ENCODE measurements at regions not wholly inside any gene's neighbourhood (a gene's known extent, or its start where the extent isn't known, plus 50 kb on each side); places are given as distances from the start of the nearest gene placed in this dataset.
"Not testable (repeated sequence)": the region's sequence is repeated elsewhere in the genome, so short reads cannot be mapped to it uniquely, and the experiment has no call there.

- intact Hi-C loops (cut with DNase I), result no loop called here
- no peak for ATAC-seq
- DNase-seq (ENCODE audit: missing footprints), result no peak
Measured at GRCh38 chr13:84831666-84832657, 949.7 kb upstream of the SLITRK1 start.

DNA sequence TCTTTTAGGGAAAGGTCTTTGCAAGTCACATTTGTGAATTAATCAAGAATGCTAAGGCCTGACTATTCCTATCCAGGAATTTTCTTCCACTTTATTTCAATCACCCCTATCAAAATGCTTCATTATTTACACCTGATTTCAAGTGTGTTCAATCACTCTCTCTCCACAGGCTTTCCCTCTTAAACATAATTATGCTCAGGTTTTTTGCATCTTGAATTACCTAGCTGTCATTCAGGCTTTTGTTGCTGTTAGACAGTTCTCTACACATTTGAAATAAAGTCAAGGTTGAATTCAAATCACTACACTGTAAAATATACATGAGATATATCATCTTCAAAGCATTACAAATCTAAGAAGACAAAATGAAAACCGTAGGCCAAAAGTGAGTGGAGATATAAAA lies 941.3 kb upstream of the SLITRK1 start:
- ATAC-seq (no peak), DNase-seq (ENCODE audit: missing footprints) (no peak)
- intact Hi-C loops (cut with DNase I), result no loop called here

DNA sequence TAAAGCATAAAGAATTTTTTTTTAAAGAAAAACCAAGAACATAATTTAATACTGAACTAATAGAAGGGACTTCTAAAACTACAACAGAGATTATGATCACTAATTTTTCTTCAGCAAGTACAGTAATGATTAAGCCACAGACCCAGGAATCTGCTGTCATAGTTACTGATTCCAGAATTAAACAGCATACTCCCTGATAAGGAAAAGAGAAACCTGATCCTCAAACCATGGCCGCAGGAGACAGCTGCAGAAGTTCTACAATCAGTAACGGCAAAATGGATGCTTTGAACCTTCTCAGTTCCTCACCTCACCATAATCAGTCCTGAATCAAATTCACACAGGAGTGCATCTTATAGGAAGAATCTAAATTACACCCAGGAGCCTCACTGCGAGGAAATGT lies 939.0 kb upstream of the SLITRK1 start:
- DNase-seq (ENCODE audit: missing footprints) (no peak), ATAC-seq (no peak)

GRCh38 chr13:84816567-84817105 lies 934.4 kb upstream of the SLITRK1 start:
- intact Hi-C loops (cut with DNase I), result no loop called here
- DNase-seq (ENCODE audit: missing footprints), result no peak
- no peak for ATAC-seq

More for the DNA sequence above, 939.0 kb upstream of the SLITRK1 start:
- intact Hi-C loops (cut with DNase I), result no loop called here

DNA sequence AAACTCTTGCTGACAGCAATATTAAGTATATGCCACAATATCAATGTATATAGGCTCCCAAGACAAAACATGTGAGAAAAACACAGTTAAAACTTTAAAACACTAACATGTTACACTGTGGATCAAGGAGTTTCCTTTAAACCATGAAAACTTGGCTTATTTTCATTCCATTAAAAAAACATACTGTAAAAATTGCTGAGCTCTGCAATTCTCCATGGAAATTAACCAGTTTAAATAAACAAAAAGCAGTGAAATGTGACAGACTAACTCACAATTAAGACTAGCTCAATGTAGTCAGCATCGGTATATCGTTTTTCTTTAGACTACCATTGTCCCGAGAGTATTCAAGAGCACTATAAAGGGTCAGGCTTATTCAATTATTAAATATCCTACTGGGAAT lies 930.5 kb upstream of the SLITRK1 start:
- intact Hi-C loops (cut with DNase I), result no loop called here
- ATAC-seq (no peak), DNase-seq (ENCODE audit: missing footprints) (no peak)

GRCh38 chr13:84812078-84812477 lies 929.8 kb upstream of the SLITRK1 start:
- DNase-seq (ENCODE audit: missing footprints) (no peak), ATAC-seq (no peak)
- intact Hi-C loops (cut with DNase I), result no loop called here

- no peak for DNase-seq (ENCODE audit: missing footprints)
Measured at GRCh38 chr13:84810781-84811180, 928.5 kb upstream of the SLITRK1 start.

DNA sequence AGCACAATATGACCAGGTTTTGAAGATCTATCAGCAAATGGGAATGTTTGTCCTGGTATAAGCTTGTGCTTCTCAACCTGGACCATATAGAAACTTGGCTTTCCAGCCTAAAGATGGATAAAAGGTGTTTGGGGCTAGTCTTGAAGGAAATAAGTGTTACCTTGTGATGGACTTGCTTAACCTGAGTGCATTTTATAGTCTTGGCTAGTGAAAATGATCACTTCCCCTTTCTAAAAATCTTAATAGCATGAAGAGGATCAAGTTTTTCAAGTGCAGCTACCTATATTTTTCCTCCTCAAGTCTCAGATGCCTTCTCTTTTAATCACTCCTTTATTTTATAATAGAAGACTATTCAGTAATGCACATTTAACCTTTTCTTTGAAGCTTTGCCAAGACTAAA lies 919.8 kb upstream of the SLITRK1 start:
- DNase-seq (ENCODE audit: missing footprints) (no peak), ATAC-seq (no peak)

More at GRCh38 chr13:84810781-84811180, 928.5 kb upstream of the SLITRK1 start:
- no peak for ATAC-seq
- intact Hi-C loops (cut with DNase I), result no loop called here

DNA sequence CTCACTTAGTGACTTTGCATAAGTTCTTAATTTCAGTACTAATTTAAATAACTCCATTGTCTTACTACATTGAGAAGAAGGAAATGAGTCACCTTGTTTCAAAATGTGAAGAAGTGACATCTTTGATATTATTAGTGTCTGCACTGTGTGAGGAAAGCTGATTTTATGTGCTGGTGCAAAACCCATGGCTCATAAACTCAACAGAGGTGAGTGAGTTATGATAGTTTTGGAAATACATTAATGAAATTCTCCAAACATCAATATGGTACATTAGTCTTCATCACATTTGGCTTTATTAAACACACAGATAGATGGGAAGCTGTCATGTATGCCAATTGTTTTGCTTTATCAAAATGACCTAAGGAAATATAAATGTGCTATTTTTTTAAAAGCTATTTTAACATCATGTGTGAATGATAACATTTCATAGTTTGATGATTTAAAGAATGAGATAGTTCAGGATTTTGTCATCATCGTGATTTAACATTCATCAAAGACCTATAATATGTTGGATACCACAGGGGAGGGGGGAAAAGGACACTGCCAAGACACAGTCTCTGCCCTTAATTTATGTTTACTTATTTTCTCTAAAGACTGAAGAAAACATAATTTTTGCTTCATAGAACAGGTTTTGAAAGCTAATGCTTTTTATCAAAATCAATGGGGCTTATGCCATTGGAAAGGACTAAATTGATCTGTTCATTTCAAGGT lies 902.3 kb upstream of the SLITRK1 start:
- intact Hi-C loops (cut with DNase I), result no loop called here
- ATAC-seq (no peak), DNase-seq (ENCODE audit: missing footprints) (no peak)

More for the DNA sequence above, 919.8 kb upstream of the SLITRK1 start:
- intact Hi-C loops (cut with DNase I), result no loop called here

DNA sequence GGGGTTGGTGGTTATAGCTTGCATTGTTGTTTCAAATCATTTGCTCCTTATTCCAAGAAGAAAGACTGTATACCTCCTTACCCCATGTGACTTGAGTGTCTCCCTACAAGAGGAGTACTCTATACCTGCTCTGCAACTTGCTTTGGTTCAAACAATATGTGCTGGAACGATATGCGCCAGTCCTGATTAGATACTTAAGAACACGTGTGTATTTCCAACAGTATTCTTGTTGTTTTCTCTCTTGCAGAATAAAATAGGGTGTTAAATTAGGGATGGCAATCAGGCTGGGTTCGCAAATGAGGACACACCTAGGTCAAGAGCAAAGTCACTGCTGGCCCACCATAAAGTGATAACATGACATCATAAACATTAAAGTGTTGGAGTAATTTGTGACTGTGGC lies 895.0 kb upstream of the SLITRK1 start:
- no peak for DNase-seq (ENCODE audit: missing footprints)
- ATAC-seq, result no peak

DNA sequence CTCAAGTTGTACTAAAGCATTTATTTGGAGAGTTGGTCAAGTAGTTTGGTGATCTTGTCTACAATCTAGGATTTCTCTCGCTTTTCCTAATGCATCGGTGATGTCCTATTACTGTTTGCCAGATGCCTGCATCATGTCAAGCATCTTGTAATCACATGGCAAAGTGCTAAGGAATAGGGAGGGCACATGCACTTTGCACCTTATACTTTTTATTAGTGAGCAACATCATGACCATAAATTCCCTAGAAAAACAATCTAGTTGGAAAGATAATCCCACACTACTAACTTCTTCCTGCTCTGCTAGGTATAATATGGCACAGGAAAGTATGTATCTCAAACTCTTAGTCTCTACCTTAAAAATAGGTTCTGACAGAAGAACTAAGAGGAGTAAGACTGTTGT lies 894.3 kb upstream of the SLITRK1 start:
- DNase-seq (ENCODE audit: missing footprints), result no peak
- intact Hi-C loops (cut with DNase I), result no loop called here
- ATAC-seq, result no peak

More for the DNA sequence above, 895.0 kb upstream of the SLITRK1 start:
- intact Hi-C loops (cut with DNase I), result no loop called here

- DNase-seq (ENCODE audit: missing footprints); ATAC-seq: not testable (repeated sequence)
Measured at GRCh38 chr13:84775920-84776319, 893.6 kb upstream of the SLITRK1 start.

DNA sequence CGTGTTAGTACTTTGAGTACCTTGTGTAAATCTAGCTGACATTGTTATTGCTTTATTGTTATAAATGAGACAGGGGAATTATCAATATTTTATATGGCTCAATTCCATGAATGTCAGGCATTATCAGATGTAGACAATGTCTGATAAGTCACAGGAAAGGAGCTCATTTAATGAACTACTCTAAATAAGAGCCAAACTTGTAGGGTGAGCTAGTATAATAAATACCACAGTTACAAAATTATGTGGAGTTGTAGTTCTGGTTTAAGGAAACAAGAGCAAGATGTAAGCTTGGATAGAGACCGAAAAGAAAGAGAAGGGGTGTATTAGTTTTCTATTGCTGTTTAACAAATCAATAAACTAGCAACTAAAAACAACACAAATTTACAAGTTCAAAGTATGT lies 891.8 kb upstream of the SLITRK1 start:
- ATAC-seq (no peak), DNase-seq (ENCODE audit: missing footprints) (no peak)
- intact Hi-C loops (cut with DNase I), result no loop called here

More at GRCh38 chr13:84775920-84776319, 893.6 kb upstream of the SLITRK1 start:
- intact Hi-C loops (cut with DNase I), result not testable (repeated sequence)

GRCh38 chr13:84760956-84761355 lies 878.7 kb upstream of the SLITRK1 start:
- ATAC-seq, result no peak
- DNase-seq (ENCODE audit: missing footprints), result no peak
- intact Hi-C loops (cut with DNase I), result no loop called here

DNA sequence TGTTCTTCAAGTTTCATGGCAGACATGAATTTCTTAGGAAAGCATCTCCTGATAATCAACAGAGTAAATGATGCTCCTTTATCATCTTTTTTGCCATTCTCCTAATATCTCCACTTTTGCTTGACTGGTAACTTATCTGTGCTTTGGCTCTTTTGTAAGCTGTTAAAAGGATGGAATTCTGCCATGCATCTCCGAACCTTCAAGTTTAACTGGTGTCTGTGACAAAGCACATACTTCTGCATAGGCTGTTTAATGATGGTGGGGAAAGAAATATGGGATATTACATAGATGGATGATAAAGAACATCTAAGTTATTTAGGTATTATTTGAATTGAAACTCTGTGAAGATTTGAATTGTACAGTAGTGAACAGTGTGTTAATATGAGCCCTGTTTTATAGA lies 866.9 kb upstream of the SLITRK1 start:
- no peak for DNase-seq (ENCODE audit: missing footprints)
- intact Hi-C loops (cut with DNase I), result no loop called here
- no peak for ATAC-seq

DNA sequence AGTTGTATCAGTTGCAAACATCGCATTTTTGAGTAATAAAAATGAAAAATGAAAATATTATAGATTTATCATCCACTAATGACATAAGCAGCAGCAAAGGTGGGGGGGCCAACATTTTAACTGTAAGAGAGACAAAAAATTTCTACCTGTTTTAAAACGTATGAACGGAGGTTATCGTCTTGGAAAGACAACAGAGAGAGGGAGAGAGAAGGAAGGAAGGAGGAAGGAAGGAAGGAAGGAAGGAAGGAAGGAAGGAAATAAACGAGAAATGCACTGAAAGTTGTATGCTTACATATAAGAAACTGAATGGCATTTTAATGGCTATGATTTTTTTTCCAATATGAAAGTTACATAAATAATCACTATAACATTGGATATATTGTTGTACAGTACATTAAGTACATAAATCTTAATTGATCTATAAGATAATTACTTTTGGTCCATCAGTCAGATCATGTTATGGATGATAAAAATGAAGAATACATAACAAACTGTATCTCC lies 862.8 kb upstream of the SLITRK1 start:
- intact Hi-C loops (cut with DNase I), result no loop called here
- no peak for ATAC-seq
- DNase-seq (ENCODE audit: missing footprints), result no peak

DNA sequence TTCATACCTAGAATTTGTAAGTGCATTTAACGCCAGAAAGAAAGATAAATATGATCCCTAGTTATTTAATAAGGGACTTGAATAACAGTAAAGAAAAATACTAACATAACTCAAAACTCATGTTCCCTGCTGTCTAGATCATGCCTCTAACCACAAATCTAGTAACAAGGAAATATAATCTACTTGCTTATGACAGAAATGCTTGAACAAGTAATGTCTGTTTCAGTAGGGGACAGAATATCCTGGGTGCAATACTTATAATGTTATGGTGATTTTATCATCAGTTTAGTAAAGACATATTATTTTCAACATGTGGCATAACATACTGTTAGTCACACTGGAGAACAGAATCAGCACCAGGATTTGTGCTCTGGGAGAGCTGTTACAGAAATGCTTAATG lies 861.9 kb upstream of the SLITRK1 start:
- DNase-seq (ENCODE audit: missing footprints) (no peak), ATAC-seq (no peak)
- intact Hi-C loops (cut with DNase I), result no loop called here

GRCh38 chr13:84741253-84741652 lies 859.0 kb upstream of the SLITRK1 start:
- ATAC-seq, result no peak
- no peak for DNase-seq (ENCODE audit: missing footprints)
- intact Hi-C loops (cut with DNase I), result no loop called here

- intact Hi-C loops (cut with DNase I), result no loop called here
- ATAC-seq (no peak), DNase-seq (ENCODE audit: missing footprints) (no peak)
Measured at GRCh38 chr13:84739021-84739420, 856.7 kb upstream of the SLITRK1 start.

Data from Right ventricle myocardium inferior (tissue), 1 donor.